Sigmoid colon (tissue), 3 donors: ENCODE measurements at regions not wholly inside any gene's neighbourhood (a gene's known extent, or its start where the extent isn't known, plus 50 kb on each side); places are given as distances from the start of the nearest gene placed in this dataset.

ENCODE experiments used
- CTCF ChIP-seq, 4 experiments: fragments of 450-650 bp in 3 of 4; fragments of 200-600 bp in 1 of 4; IDR thresholded peaks; one replicate each; pipeline ENCODE4 v1.5.1; 2016 to 2019; ENCODE audit warnings: antibody characterized with exemption in 4 of 4, mild to moderate bottlenecking in 3 of 4, moderate library complexity in 2 of 4
- POLR2A ChIP-seq, 2 donors: fragments of 450-650 bp; IDR thresholded peaks; one replicate each; pipeline ENCODE4 v1.6.1; 2016; ENCODE audit warnings: antibody characterized with exemption in 2 of 2, mild to moderate bottlenecking in 2 of 2, moderate library complexity in 2 of 2

GRCh38 chr5:24773261-24773660, 128.5 kb upstream of the CDH10 start:
- TF ChIP-seq CTCF (IDR thresholded peaks at IDR 0.05) (no peak), POLR2A (IDR thresholded peaks at IDR 0.05) (no peak)
